ENCODE measurements at regions not wholly inside any gene's neighbourhood (a gene's known extent, or its start where the extent isn't known, plus 50 kb on each side); places are given as distances from the start of the nearest gene placed in this dataset.

- TF ChIP-seq USF2 (IDR thresholded peaks at IDR 0.05; ENCODE audit: low read length) = no peak
- no peak for TF ChIP-seq HDAC2 (IDR thresholded peaks at IDR 0.05; ENCODE audit: borderline replicate concordance in 1 of 2, low read depth in 2 of 2, low read length in 2 of 2)
Observed at GRCh38 chr4:111842336-111842735, 302.9 kb upstream of the FAM241A start.
